Esophagus squamous epithelium (tissue), 5 donors: ENCODE measurements at regions not wholly inside any gene's neighbourhood (a gene's known extent, or its start where the extent isn't known, plus 50 kb on each side); places are given as distances from the start of the nearest gene placed in this dataset.
"Not testable (repeated sequence)": the region's sequence is repeated elsewhere in the genome, so short reads cannot be mapped to it uniquely, and the experiment has no call there.

Experiments
- DNase-seq: peaks from one replicate; lab custom pipeline; 2025; lab: John Stamatoyannopoulos, UW
- H3K27ac ChIP-seq, 4 donors: fragments of 200-600 bp; sonication (generic); one replicate each; pipeline ENCODE4 v1.5.1; 2016 to 2019; ENCODE audit warnings: mild to moderate bottlenecking in 1 of 4
- H3K27me3 ChIP-seq, 4 donors: fragments of 200-600 bp; sonication (generic); 1 replicate in 3 of 4; 2 replicates in 1 of 4; pipeline versions ENCODE4 v1.5.1 to v1.6.0; 2017 to 2021; ENCODE audit warnings: antibody characterized with exemption in 1 of 4
- H3K36me3 ChIP-seq, 3 donors: fragments of 200-600 bp; sonication (generic); one replicate each; pipeline ENCODE4 v1.5.1; 2016 to 2019
- H3K4me1 ChIP-seq, 3 donors: fragments of 200-600 bp; sonication (generic); one replicate each; pipeline ENCODE4 v1.5.1; 2017 to 2019
- H3K4me3 ChIP-seq, 4 donors: fragments of 200-600 bp; sonication (generic); 1 replicate in 3 of 4; 2 replicates in 1 of 4; pipeline ENCODE4 v1.5.1; 2016 to 2019; ENCODE audit warnings: mild to moderate bottlenecking in 2 of 4, moderate library complexity in 1 of 4
- H3K9me3 ChIP-seq, 3 donors: fragments of 200-600 bp; sonication (generic); one replicate each; pipeline ENCODE4 v1.5.1; 2016 to 2019
- CTCF ChIP-seq, 6 experiments: fragments of 450-650 bp in 4 of 6; fragments of 200-600 bp in 2 of 6; sonication (generic) in 2 of 6; IDR thresholded peaks; one replicate each; pipeline ENCODE4 v1.5.1; 2016 to 2019; ENCODE audit warnings: antibody characterized with exemption in 6 of 6, mild to moderate bottlenecking in 4 of 6, moderate library complexity in 4 of 6
- POLR2A ChIP-seq, 4 donors: fragments of 450-650 bp; IDR thresholded peaks; one replicate each; pipeline ENCODE4 v1.6.1; 2017; ENCODE audit warnings: antibody characterized with exemption in 4 of 4, mild to moderate bottlenecking in 4 of 4, moderate library complexity in 3 of 4
- WGBS, 2 donors: methylation state at CpG; one replicate each; pipeline ENCODE4 v1.1.5; 2018; 5-methylcytosine and 5-hydroxymethylcytosine counted together
- intact Hi-C: fragments of 100-400 bp; cut with DNase I; formaldehyde crosslinking; loops from one replicate; pipeline ENCODE4 v1.15.0; 2022
- donor health status: DM: yes; HTN: yes; CAD: no.

GRCh38 chr5:67876371-67876770 lies 339.2 kb upstream of the PIK3R1 start:
- TF ChIP-seq CTCF (IDR thresholded peaks at IDR 0.05) = no peak
- no peak for TF ChIP-seq POLR2A (IDR thresholded peaks at IDR 0.05)
- intact Hi-C loops = no loop called here
- DNase-seq = no peak
- Histone ChIP-seq H3K27ac (no peak overlapping the region), H3K36me3 (no peaks in the 10 kb centered on the region), H3K27me3 (no peaks in the 10 kb centered on the region), H3K4me1 (peaks cover 0 to 25% (median 7%) of the 10 kb centered on the region in 3 donors), H3K4me3 (no peak overlapping the region), H3K9me3 (no peaks in the 10 kb centered on the region)

GRCh38 chr5:67875601-67876000 lies 340.0 kb upstream of the PIK3R1 start:
- no peak overlapping the region for H3K27ac ChIP-seq
- no peak for TF ChIP-seq POLR2A (IDR thresholded peaks at IDR 0.05)
- TF ChIP-seq CTCF (IDR thresholded peaks at IDR 0.05) = no peak
- WGBS, 2 donors = 76 to 84% methylated on average over 3 of the region's 3 CpGs

GRCh38 chr5:67873935-67874334 lies 341.6 kb upstream of the PIK3R1 start:
- Histone ChIP-seq H3K36me3 (no peaks in the 10 kb centered on the region), H3K9me3 (no peaks in the 10 kb centered on the region), H3K27ac (no peak overlapping the region), H3K4me3 (no peak overlapping the region), H3K4me1 (peaks cover 0 to under 1% (median 0%) of the 10 kb centered on the region in 3 donors), H3K27me3 (no peaks in the 10 kb centered on the region)
- intact Hi-C loops = no loop called here
- TF ChIP-seq POLR2A (IDR thresholded peaks at IDR 0.05) (no peak), CTCF (IDR thresholded peaks at IDR 0.05) (no peak)
- no peak for DNase-seq

More at GRCh38 chr5:67875601-67876000, 340.0 kb upstream of the PIK3R1 start:
- no peaks in the 10 kb centered on the region for H3K36me3 ChIP-seq
- peaks cover 0 to 17% (median 6%) of the 10 kb centered on the region in 3 donors for H3K4me1 ChIP-seq
- H3K27me3 ChIP-seq = no peaks in the 10 kb centered on the region
- DNase-seq = no peak
- no peak overlapping the region for H3K4me3 ChIP-seq
- intact Hi-C loops = no loop called here
- H3K9me3 ChIP-seq = no peaks in the 10 kb centered on the region

GRCh38 chr5:67870662-67871061 lies 344.9 kb upstream of the PIK3R1 start:
- no peak for DNase-seq
- Histone ChIP-seq H3K27ac (no peak overlapping the region), H3K27me3 (no peaks in the 10 kb centered on the region), H3K4me1 (no peaks in the 10 kb centered on the region), H3K4me3 (no peak overlapping the region), H3K36me3 (no peaks in the 10 kb centered on the region), H3K9me3 (no peaks in the 10 kb centered on the region)
- intact Hi-C loops = no loop called here
- WGBS, 2 donors = 51 to 62% methylated on average over 3 of the region's 3 CpGs
- TF ChIP-seq POLR2A (IDR thresholded peaks at IDR 0.05) = no peak
- no peak for TF ChIP-seq CTCF (IDR thresholded peaks at IDR 0.05)

GRCh38 chr5:67864335-67864734 lies 351.2 kb upstream of the PIK3R1 start:
- H3K4me3 ChIP-seq, H3K4me1 ChIP-seq, H3K36me3 ChIP-seq, H3K9me3 ChIP-seq, intact Hi-C loops, H3K27ac ChIP-seq, H3K27me3 ChIP-seq, DNase-seq: not testable (repeated sequence)
- 44 to 67% methylated on average over 1 of the region's 1 CpG for WGBS, 2 donors

- H3K27ac ChIP-seq = no peak overlapping the region
- intact Hi-C loops = no loop called here
- H3K27me3 ChIP-seq = no peaks in the 10 kb centered on the region
- H3K4me3 ChIP-seq = no peak overlapping the region
- WGBS, 2 donors = 89 to 97% methylated on average over 5 of the region's 5 CpGs
- H3K36me3 ChIP-seq = no peaks in the 10 kb centered on the region
- DNase-seq = no peak
- TF ChIP-seq POLR2A (IDR thresholded peaks at IDR 0.05) (no peak), CTCF (IDR thresholded peaks at IDR 0.05) (no peak)
- no peaks in the 10 kb centered on the region for H3K9me3 ChIP-seq
- H3K4me1 ChIP-seq = no peaks in the 10 kb centered on the region
These were observed 357.0 kb upstream of the PIK3R1 start for GRCh38 chr5:67858471-67859031.
